Esophagus squamous epithelium (tissue), 5 donors: ENCODE measurements at regions not wholly inside any gene's neighbourhood (a gene's known extent, or its start where the extent isn't known, plus 50 kb on each side); places are given as distances from the start of the nearest gene placed in this dataset.

Source experiments
- DNase-seq: peaks from one replicate; lab custom pipeline; 2025; lab: John Stamatoyannopoulos, UW
- H3K27ac ChIP-seq, 4 donors: fragments of 200-600 bp; sonication (generic); one replicate each; pipeline ENCODE4 v1.5.1; 2016 to 2019; ENCODE audit warnings: mild to moderate bottlenecking in 1 of 4
- H3K27me3 ChIP-seq, 4 donors: fragments of 200-600 bp; sonication (generic); 1 replicate in 3 of 4; 2 replicates in 1 of 4; pipeline versions ENCODE4 v1.5.1 to v1.6.0; 2017 to 2021; ENCODE audit warnings: antibody characterized with exemption in 1 of 4
- H3K36me3 ChIP-seq, 3 donors: fragments of 200-600 bp; sonication (generic); one replicate each; pipeline ENCODE4 v1.5.1; 2016 to 2019
- H3K4me1 ChIP-seq, 3 donors: fragments of 200-600 bp; sonication (generic); one replicate each; pipeline ENCODE4 v1.5.1; 2017 to 2019
- H3K4me3 ChIP-seq, 4 donors: fragments of 200-600 bp; sonication (generic); 1 replicate in 3 of 4; 2 replicates in 1 of 4; pipeline ENCODE4 v1.5.1; 2016 to 2019; ENCODE audit warnings: mild to moderate bottlenecking in 2 of 4, moderate library complexity in 1 of 4
- H3K9me3 ChIP-seq, 3 donors: fragments of 200-600 bp; sonication (generic); one replicate each; pipeline ENCODE4 v1.5.1; 2016 to 2019
- CTCF ChIP-seq, 6 experiments: fragments of 450-650 bp in 4 of 6; fragments of 200-600 bp in 2 of 6; sonication (generic) in 2 of 6; IDR thresholded peaks; one replicate each; pipeline ENCODE4 v1.5.1; 2016 to 2019; ENCODE audit warnings: antibody characterized with exemption in 6 of 6, mild to moderate bottlenecking in 4 of 6, moderate library complexity in 4 of 6
- POLR2A ChIP-seq, 4 donors: fragments of 450-650 bp; IDR thresholded peaks; one replicate each; pipeline ENCODE4 v1.6.1; 2017; ENCODE audit warnings: antibody characterized with exemption in 4 of 4, mild to moderate bottlenecking in 4 of 4, moderate library complexity in 3 of 4
- WGBS, 2 donors: methylation state at CpG; one replicate each; pipeline ENCODE4 v1.1.5; 2018; 5-methylcytosine and 5-hydroxymethylcytosine counted together
- intact Hi-C: fragments of 100-400 bp; cut with DNase I; formaldehyde crosslinking; loops from one replicate; pipeline ENCODE4 v1.15.0; 2022
- donor health status: DM: yes; HTN: yes; CAD: no.

GRCh38 chr5:124839371-124839998 is 93.0 kb upstream of the ZNF608 start:
- no peaks in the 10 kb centered on the region for H3K9me3 ChIP-seq
- H3K27me3 ChIP-seq: no peaks in the 10 kb centered on the region
- DNase-seq: no peak
- no peak overlapping the region for H3K27ac ChIP-seq
- peaks cover 0 to 16% (median 6%) of the 10 kb centered on the region in 3 donors for H3K4me1 ChIP-seq
- no peak overlapping the region for H3K4me3 ChIP-seq
- H3K36me3 ChIP-seq: no peaks in the 10 kb centered on the region
- TF ChIP-seq POLR2A (IDR thresholded peaks at IDR 0.05) (no peak), CTCF (IDR thresholded peaks at IDR 0.05) (no peak)
- intact Hi-C loops: no loop called here

- no peak overlapping the region for H3K4me3 ChIP-seq
- 26 to 51% methylated on average over 12 of the region's 12 CpGs for WGBS, 2 donors
- TF ChIP-seq CTCF (IDR thresholded peaks at IDR 0.05) (no peak), POLR2A (IDR thresholded peaks at IDR 0.05) (no peak)
- no peaks in the 10 kb centered on the region for H3K36me3 ChIP-seq
- H3K27me3 ChIP-seq: no peaks in the 10 kb centered on the region
- H3K27ac ChIP-seq: no peak overlapping the region
- intact Hi-C loops: no loop called here
- DNase-seq: no peak
- no peaks in the 10 kb centered on the region for H3K9me3 ChIP-seq
- H3K4me1 ChIP-seq: peaks cover 0 to 16% (median 6%) of the 10 kb centered on the region in 3 donors
These were observed 95.6 kb upstream of the ZNF608 start for GRCh38 chr5:124841829-124842712.

GRCh38 chr5:124842725-124843595 is 96.5 kb upstream of the ZNF608 start:
- TF ChIP-seq POLR2A (IDR thresholded peaks at IDR 0.05) (no peak), CTCF (IDR thresholded peaks at IDR 0.05) (no peak)
- Histone ChIP-seq H3K36me3 (no peaks in the 10 kb centered on the region), H3K27me3 (no peaks in the 10 kb centered on the region), H3K4me1 (peaks cover 0 to 16% (median 6%) of the 10 kb centered on the region in 3 donors), H3K4me3 (no peak overlapping the region), H3K9me3 (no peaks in the 10 kb centered on the region), H3K27ac (no peak overlapping the region)
- no peak for DNase-seq
- intact Hi-C loops: no loop called here
- 85 to 86% methylated on average over 10 of the region's 10 CpGs for WGBS, 2 donors

GRCh38 chr5:124843596-124843899 is 97.1 kb upstream of the ZNF608 start:
- Histone ChIP-seq H3K9me3 (no peaks in the 10 kb centered on the region), H3K4me1 (peaks cover 0 to 16% (median 6%) of the 10 kb centered on the region in 3 donors), H3K4me3 (no peak overlapping the region), H3K36me3 (no peaks in the 10 kb centered on the region), H3K27ac (no peak overlapping the region), H3K27me3 (no peaks in the 10 kb centered on the region)
- 73 to 77% methylated on average over 4 of the region's 4 CpGs for WGBS, 2 donors
- no peak for DNase-seq
- intact Hi-C loops: no loop called here
- no peak for TF ChIP-seq POLR2A (IDR thresholded peaks at IDR 0.05)
- TF ChIP-seq CTCF (IDR thresholded peaks at IDR 0.05): no peak
